ENCODE measurements at regions not wholly inside any gene's neighbourhood (a gene's known extent, or its start where the extent isn't known, plus 50 kb on each side); places are given as distances from the start of the nearest gene placed in this dataset.

GRCh38 chr4:152045449-152045806 lies 284.6 kb upstream of the GATB start:
- TF ChIP-seq CTCF (tag by site-specific recombination; IDR thresholded peaks at IDR 0.05) (no peak), ZNF274 (IDR thresholded peaks at IDR 0.05; ENCODE audit: low read length) (no peak), ZNF274 (tag by site-specific recombination; IDR thresholded peaks at IDR 0.05; ENCODE audit: borderline replicate concordance) (no peak), PATZ1 (tag by site-specific recombination; IDR thresholded peaks at IDR 0.05) (no peak), ZNF792 (tag by site-specific recombination; IDR thresholded peaks at IDR 0.05) (no peak), TRIM28 (IDR thresholded peaks at IDR 0.05; ENCODE audit: borderline replicate concordance, low read length) (no peak), ZNF302 (tag by site-specific recombination; IDR thresholded peaks at IDR 0.05; ENCODE audit: low read depth) (no peak), ZFP37 (tag by site-specific recombination; IDR thresholded peaks at IDR 0.05) (no peak), SCRT1 (tag by site-specific recombination; IDR thresholded peaks at IDR 0.05; ENCODE audit: borderline replicate concordance) (no peak)
